ENCODE measurements at regions not wholly inside any gene's neighbourhood (a gene's known extent, or its start where the extent isn't known, plus 50 kb on each side); places are given as distances from the start of the nearest gene placed in this dataset.

GRCh38 chr4:10334506-10335028 is 122.7 kb downstream of the ZNF518B start:
- no peak for DNase-seq

DNA sequence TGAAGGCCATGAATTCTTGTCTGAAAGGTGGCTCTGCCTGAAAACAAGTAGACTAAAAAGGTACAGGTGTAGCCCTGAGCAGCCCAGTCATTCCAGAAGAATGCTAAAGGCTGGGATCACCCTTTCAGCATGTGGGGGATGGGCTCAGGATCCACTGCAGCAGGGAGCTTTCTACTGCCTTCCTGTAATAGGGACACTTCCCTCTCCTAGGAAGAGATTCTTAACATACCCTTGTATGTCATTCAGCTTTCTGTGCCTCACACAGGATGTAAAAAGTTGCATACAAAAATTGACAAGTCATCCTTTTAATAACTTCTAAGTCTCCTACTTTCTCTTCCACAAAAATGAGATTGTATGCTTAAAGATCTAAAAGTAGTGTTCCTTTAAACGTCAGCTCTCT is 123.3 kb downstream of the ZNF518B start:
- no peak for DNase-seq

- DNase-seq: no peak
Observed at GRCh38 chr4:10326075-10326474, 131.2 kb downstream of the ZNF518B start.

- no peak for DNase-seq
Observed at GRCh38 chr4:10321931-10322330, 135.3 kb downstream of the ZNF518B start.

- no peak for DNase-seq
Observed at GRCh38 chr4:10320130-10320529, 137.1 kb downstream of the ZNF518B start.

- no peak for DNase-seq
Observed at GRCh38 chr4:10317345-10317744, 139.9 kb downstream of the ZNF518B start.

GRCh38 chr4:10316851-10317250 is 140.4 kb downstream of the ZNF518B start:
- DNase-seq: no peak

DNA sequence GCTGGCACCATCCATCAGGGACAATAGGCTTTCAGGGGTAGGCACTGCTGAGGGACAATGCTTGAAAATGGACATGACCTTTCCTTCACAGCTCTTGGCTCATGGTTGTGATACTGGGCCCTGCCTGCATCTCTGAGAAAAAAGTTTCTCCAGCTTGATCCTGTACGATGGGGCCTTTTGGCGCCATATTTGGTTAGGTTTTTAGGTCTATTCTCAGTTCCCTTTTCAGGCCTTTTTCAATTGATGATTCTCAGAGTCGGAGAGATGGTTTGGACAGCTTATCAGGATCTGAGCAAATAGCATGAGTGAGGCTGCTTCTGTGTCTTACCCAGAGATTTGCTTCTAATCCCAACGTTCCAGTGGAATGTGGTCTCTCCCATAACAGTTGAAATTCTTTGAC is 141.6 kb downstream of the ZNF518B start:
- no peak for DNase-seq

GRCh38 chr4:10312568-10312967 is 144.7 kb downstream of the ZNF518B start:
- no peak for DNase-seq

- no peak for DNase-seq
Observed at GRCh38 chr4:10311939-10312338, 145.3 kb downstream of the ZNF518B start.

DNA sequence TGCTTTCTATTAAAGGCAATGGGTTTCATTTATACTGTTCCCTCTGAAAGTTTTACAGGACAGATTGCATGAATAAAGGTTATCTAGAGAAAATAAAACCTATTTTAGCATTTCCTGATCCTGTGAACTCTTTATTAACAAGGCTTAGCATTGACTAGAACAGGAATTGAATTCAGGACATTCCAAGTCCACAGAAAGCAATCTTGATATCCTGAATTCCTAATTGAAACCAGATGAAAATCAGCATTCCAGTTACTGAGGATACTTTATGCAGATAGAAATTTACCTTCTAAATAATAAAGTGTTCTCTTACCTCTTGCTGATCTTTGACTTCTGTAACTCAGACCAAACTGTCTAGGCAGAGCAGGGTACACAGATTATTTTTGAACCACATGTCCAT is 151.4 kb downstream of the ZNF518B start:
- no peak for DNase-seq

DNA sequence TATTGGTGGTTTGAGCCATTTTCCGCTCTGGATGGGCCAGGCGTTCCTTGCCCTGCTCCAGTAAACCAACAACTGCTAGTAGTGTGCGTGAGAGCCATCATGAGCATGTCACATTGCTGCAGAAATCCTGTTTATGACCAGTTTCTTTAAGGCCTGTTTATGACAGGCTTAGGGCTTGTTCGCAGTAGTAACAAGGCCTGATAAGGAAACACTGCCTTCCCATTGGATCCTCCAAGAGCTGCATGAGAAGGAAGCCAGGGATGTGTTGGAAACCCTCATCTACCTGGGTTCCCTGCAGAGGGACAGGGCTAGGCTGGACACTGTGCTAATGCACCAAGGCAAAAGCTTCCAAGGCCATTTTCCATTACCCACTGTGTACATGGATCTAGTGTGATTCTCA is 153.9 kb downstream of the ZNF518B start:
- DNase-seq: no peak

GRCh38 chr4:10302096-10302495 is 155.1 kb downstream of the ZNF518B start:
- DNase-seq: no peak

- no peak for DNase-seq
Observed at GRCh38 chr4:10299601-10300000, 157.6 kb downstream of the ZNF518B start.

DNA sequence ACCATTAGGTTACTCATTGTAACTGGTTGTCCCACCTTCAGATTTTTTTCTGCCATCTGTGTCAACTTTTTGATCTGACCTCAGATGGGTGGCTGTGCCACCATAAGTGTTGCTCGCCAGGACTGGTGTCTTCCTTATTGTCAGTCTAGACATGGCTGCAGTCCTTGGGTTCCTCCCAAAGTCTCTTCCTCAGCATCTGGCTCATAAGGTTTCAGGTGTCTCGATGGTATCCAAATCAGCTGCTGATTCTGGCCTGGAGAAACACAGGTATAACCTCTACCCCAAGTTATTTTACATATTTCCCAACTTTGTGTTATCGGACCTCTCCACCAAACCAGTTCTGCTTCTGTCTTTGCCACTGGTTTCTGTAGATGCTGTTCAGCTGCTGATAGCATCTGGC is 158.5 kb downstream of the ZNF518B start:
- no peak for DNase-seq

GRCh38 chr4:10296730-10297129 is 160.5 kb downstream of the ZNF518B start:
- DNase-seq: no peak

GRCh38 chr4:10295301-10295700 is 161.9 kb downstream of the ZNF518B start:
- no peak for DNase-seq

- no peak for DNase-seq
Observed at GRCh38 chr4:10289538-10289906, 167.7 kb downstream of the ZNF518B start.

GRCh38 chr4:10288830-10289537 is 168.2 kb downstream of the ZNF518B start:
- no peak for DNase-seq

- no peak for DNase-seq
Observed at GRCh38 chr4:10285028-10285427, 168.4 kb upstream of the WDR1 start.

GRCh38 chr4:10283761-10284160 is 167.2 kb upstream of the WDR1 start:
- no peak for DNase-seq

DNA sequence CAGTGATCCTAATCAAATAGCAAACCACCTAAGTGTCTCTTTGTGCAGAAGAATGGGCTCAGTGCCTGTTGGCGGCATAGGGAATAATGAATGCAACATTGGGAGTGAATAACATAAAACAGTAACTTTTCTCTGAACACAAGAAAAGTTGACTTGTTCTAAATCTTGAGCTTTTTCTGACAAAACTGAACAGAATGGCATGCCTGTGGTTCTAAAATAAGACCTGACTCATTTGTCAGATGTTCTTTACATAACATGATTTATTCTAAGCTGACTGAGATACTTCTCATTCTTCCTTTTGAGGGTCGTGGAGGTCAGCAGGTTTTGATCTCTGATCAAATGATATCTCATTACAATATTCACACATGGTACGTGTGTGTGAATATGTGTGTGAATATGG is 165.4 kb upstream of the WDR1 start:
- no peak for DNase-seq

- no peak for DNase-seq
Observed at GRCh38 chr4:10279261-10279660, 162.7 kb upstream of the WDR1 start.

- DNase-seq: no peak
Observed at GRCh38 chr4:10278071-10278470, 161.5 kb upstream of the WDR1 start.

- no peak for DNase-seq
Observed at GRCh38 chr4:10276152-10276551, 159.6 kb upstream of the WDR1 start.
